ENCODE measurements at regions not wholly inside any gene's neighbourhood (a gene's known extent, or its start where the extent isn't known, plus 50 kb on each side); places are given as distances from the start of the nearest gene placed in this dataset.

GRCh38 chr10:93222211-93222754 is 148.6 kb downstream of the CYP26A1 start:
- no peak overlapping the region for H2BK5ac ChIP-seq (ENCODE audit: low read depth, low read length, poor library complexity, severe bottlenecking)
- H3K9me1 ChIP-seq (ENCODE audit: insufficient read depth, low read length) = no peaks in the 10 kb centered on the region
- H3K9ac ChIP-seq (ENCODE audit: low read depth, low read length) = no peak overlapping the region
- H3K27me3 ChIP-seq (ENCODE audit: control insufficient read depth, insufficient read depth, low read length) = peaks cover 21% of the 10 kb centered on the region
- no peak overlapping the region for H2BK15ac ChIP-seq (ENCODE audit: low read depth, low read length)
- ATAC-seq (ENCODE audit: low read depth) (no peak), DNase-seq (no peak)
- no peak overlapping the region for H2AFZ ChIP-seq (replicated peaks; ENCODE audit: low read length, poor library complexity)
- H3K4ac ChIP-seq (ENCODE audit: low read depth, low read length) = no peak overlapping the region
- in situ Hi-C loops (cut with MboI; ENCODE audit: low sequenced_read_pairs) = no loop called here
- CTCF ChIA-PET = interaction anchor here (0.6 to 2.2 kb wide), 2 partner anchors 15 to 24 kb away, joined by 3 to 6 read pairs; no protein-coding TSS in a partner anchor
- dilution Hi-C loops (cut with HindIII; ENCODE audit: low sequenced_read_pairs, unreplicated experiment) = no loop called here
- no peaks in the 10 kb centered on the region for H3K4me1 ChIP-seq (ENCODE audit: control insufficient read depth, insufficient read depth, low read length)
- no TSS peak for BruUV-seq (replicated peaks)
- intact Hi-C loops (cut with micrococcal nuclease) = no loop called here
- H3K18ac ChIP-seq (ENCODE audit: low read depth, low read length) = no peak overlapping the region
- no peak overlapping the region for H2BK20ac ChIP-seq (ENCODE audit: low read depth, low read length)
- H4K91ac ChIP-seq (ENCODE audit: insufficient read depth, low read depth, low read length) = no peak overlapping the region
- H2BK120ac ChIP-seq (ENCODE audit: low read depth, low read length) = no peak overlapping the region
- H4K5ac ChIP-seq (ENCODE audit: low read depth, low read length) = no peak overlapping the region
- H3K36me3 ChIP-seq (ENCODE audit: control insufficient read depth, insufficient read depth, low read length) = no peaks in the 10 kb centered on the region
- TF ChIP-seq USF2 (IDR thresholded peaks at IDR 0.05; ENCODE audit: low read depth, low read length) (no peak), BHLHE40 (IDR thresholded peaks at IDR 0.05; ENCODE audit: low read depth, low read length) (no peak), ELK1 (IDR thresholded peaks at IDR 0.05; ENCODE audit: borderline replicate concordance, low read depth, low read length) (no peak), FOS (IDR thresholded peaks at IDR 0.05; ENCODE audit: low read depth, low read length) (no peak), RCOR1 (IDR thresholded peaks at IDR 0.05; ENCODE audit: insufficient replicate concordance, low read length) (no peak)
- no peaks in the 10 kb centered on the region for H4K20me1 ChIP-seq (ENCODE audit: insufficient read depth, low read length)
- no peak overlapping the region for H4K8ac ChIP-seq (ENCODE audit: low read depth in 2 of 2, low read length in 2 of 2)
- no peak overlapping the region for H3K4me3 ChIP-seq (ENCODE audit: insufficient read depth, low read depth, low read length)
- no peak overlapping the region for H3K14ac ChIP-seq (replicated peaks; ENCODE audit: low read depth, low read length)
- H3K9me3 ChIP-seq (ENCODE audit: control insufficient read depth, insufficient read depth, low read length) = no peaks in the 10 kb centered on the region
- H3K27ac ChIP-seq (ENCODE audit: insufficient read depth, low read length) = no peak overlapping the region
- WGBS, 2 experiments (ENCODE audit: extremely low coverage in 2 of 2, insufficient read length in 1 of 2) = no CpG with 5 or more reads among the region's 1 CpG
- no peak overlapping the region for H3K56ac ChIP-seq (ENCODE audit: extremely low read depth, insufficient read depth, low read length)
- no peak overlapping the region for H2AK9ac ChIP-seq (replicated peaks; ENCODE audit: low read depth, low read length, poor library complexity)
- POLR2A ChIA-PET (ENCODE audit: unreplicated experiment) = interaction anchor here (0.6 kb wide), 1 partner anchor 997 kb away, joined by 4 read pairs; no protein-coding TSS in a partner anchor
- H2AK5ac ChIP-seq (ENCODE audit: low read depth, low read length) = no peak overlapping the region
- no peaks in the 10 kb centered on the region for H3K79me1 ChIP-seq (ENCODE audit: low read depth in 1 of 2, low read length in 2 of 2)
- H3K4me2 ChIP-seq (ENCODE audit: low read depth, low read length) = no peak overlapping the region
- H3K23ac ChIP-seq (ENCODE audit: low read depth, low read length) = no peak overlapping the region

Measured in IMR-90 (cell line).